Spleen (tissue), 7 donors: ENCODE measurements at regions not wholly inside any gene's neighbourhood (a gene's known extent, or its start where the extent isn't known, plus 50 kb on each side); places are given as distances from the start of the nearest gene placed in this dataset.

Experiments
- CTCF ChIP-seq, 11 experiments: fragments of 200-600 bp in 7 of 11; fragments of 450-650 bp in 4 of 11; sonication (generic) in 4 of 11; IDR thresholded peaks in 8 of 11; conservative IDR thresholded peaks in 3 of 11; 1 replicate in 7 of 11; 2 replicates in 4 of 11; pipeline versions ENCODE4 v1.4.0 to v1.8.0; 2016 to 2021; ENCODE audit warnings: antibody characterized with exemption in 11 of 11, inconsistent platforms in 4 of 11, mild to moderate bottlenecking in 1 of 11
- POLR2A ChIP-seq, 3 donors: fragments of 450-650 bp; IDR thresholded peaks; one replicate each; pipeline ENCODE4 v1.5.1; 2017; ENCODE audit warnings: antibody characterized with exemption in 3 of 3, mild to moderate bottlenecking in 1 of 3
- donor health status: DM: no; HTN: no; CAD: no; lungs with moderate emphysema.
- donor health status: DM: no; HTN: no; CAD: no.
- donor health status: DM: no; HTN: no; CAD: no.

GRCh38 chr13:66224663-66225062 is 1005.5 kb downstream of the PCDH9 start:
- TF ChIP-seq POLR2A (IDR thresholded peaks at IDR 0.05) = no peak
- no peak for TF ChIP-seq CTCF (IDR thresholded peaks at IDR 0.05 in 8 of 11, conservative IDR thresholded peaks at IDR 0.05 in 3 of 11)
